ENCODE measurements at regions not wholly inside any gene's neighbourhood (a gene's known extent, or its start where the extent isn't known, plus 50 kb on each side); places are given as distances from the start of the nearest gene placed in this dataset.

DNA sequence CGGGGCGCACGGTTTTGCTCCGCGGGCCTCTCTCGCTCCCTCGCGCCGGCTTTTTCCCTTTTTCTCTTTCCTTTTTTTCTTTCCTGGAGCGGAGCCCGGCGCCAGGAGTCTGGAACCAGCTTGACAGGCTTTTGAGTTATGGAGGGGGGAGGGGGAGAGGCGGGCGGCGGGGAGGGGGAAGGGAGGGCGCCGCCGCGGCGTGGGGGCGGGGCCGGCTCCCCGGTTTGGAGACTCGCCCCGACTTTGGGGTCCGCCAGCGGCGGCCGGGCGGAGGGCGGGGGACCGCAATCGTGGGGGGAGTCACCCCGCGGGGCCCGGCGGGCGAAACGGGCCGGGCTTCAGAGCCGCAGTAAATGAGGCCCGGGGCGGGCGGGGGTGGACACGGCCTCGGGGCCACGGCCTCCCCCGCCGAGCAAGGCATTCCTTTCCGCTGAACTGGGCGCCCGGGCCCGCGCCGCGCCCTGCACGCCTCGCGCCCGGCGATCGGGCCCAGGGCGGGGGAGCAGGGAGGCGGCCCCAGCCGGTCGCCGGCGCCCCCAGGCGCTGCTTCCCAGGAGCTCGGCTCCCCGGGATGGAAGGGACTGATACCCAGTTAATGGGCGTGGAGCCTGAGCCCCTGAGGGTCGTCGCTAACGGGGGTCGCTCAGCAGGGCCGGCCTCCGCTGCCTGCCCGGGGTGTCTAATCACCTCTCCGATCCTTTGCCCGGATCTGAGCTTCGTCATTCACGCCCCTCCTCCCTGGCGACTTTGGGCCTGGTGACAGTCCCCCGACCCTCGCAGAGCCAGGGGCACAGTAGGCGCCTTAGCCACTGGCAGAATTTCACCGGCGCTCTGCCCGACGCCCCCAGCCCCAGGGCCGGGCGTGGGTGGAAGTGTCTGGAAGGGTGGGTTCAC is 138.1 kb downstream of the C9orf50 start:
- DNase-seq: peak; percentile 45
- H3K4me1 Mint-ChIP-seq: peaks cover 36% of the 10 kb centered on the region
- H3K27me3 Mint-ChIP-seq: peaks cover 95% of the 10 kb centered on the region
- no peaks in the 10 kb centered on the region for H3K36me3 Mint-ChIP-seq
- CTCF ChIA-PET: interaction anchor here (1.5 kb wide), 1 partner anchor 141 kb away, joined by 3 read pairs; no protein-coding TSS in a partner anchor
- peak overlapping the region; percentile 38 for H3K4me3 Mint-ChIP-seq
- no peaks in the 10 kb centered on the region for H3K9me3 Mint-ChIP-seq
- no peak overlapping the region for H3K27ac Mint-ChIP-seq

DNA sequence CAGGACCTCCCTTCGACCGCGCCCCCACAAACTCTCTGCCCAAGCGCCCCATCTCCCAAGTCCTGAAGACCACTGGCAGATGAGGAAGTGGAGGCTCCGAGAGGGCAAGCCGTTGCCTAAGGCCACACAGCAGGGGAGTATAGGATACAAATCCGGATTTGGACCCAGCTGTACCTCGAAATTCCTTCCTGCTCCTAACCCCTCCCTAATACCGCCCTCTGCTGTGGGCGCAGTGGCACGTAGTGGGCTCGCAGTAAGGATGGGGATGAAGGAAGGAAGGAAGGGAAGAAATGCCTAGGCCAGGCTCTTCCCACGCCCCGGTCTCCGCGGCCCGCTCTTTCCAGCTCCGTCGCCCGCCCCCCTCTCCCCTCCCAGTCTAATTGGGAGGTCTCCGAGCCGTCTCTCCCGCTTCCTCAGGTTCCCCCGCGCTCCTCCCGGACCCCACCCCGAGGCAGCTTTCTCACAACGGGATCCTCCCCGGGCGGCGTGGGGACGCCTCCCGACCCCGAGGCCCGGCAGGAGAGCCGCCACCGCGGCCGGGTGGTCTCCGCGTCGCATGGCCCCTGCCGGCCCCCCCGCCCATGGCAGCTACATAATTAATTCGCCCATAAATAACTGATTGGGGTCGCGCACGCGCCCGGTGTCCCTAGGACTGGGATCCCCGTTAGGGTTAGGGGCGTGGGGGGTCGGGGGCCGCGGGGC is 138.9 kb downstream of the C9orf50 start:
- DNase-seq: no peak
- Mint-ChIP-seq H3K4me1 (peaks cover 29% of the 10 kb centered on the region), H3K27me3 (peaks cover 95% of the 10 kb centered on the region), H3K4me3 (peak overlapping the region; percentile 5), H3K27ac (no peak overlapping the region), H3K9me3 (no peaks in the 10 kb centered on the region), H3K36me3 (no peaks in the 10 kb centered on the region)
- CTCF ChIA-PET: interaction anchor here (1.3 kb wide), 2 partner anchors 11 to 130 kb away, joined by 3 read pairs; no protein-coding TSS in a partner anchor

DNA sequence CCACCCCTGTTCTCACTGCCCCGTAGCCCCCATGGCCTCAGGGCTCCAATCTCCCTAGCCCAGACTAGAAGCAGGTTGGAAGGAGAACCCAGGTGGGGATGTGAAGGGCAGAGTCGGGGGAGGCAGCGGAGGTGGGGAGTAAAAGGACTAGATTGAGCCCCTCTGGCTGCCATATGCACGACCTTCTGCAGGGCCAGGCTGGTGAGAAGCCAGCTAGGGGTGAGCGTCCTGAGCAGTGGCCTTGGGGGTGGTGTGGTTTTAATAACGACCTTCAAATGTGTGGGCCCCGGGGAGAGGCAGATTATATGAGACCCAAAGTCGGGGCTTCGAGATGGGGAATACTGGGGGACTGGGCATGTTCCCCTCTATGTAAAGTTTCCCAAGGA is 139.5 kb downstream of the C9orf50 start:
- DNase-seq: no peak
- Mint-ChIP-seq H3K4me1 (peaks cover 26% of the 10 kb centered on the region), H3K27ac (no peak overlapping the region), H3K4me3 (peak overlapping the region; percentile 5), H3K27me3 (peaks cover 92% of the 10 kb centered on the region), H3K9me3 (no peaks in the 10 kb centered on the region), H3K36me3 (no peaks in the 10 kb centered on the region)
- CTCF ChIA-PET: interaction anchor here (1.3 kb wide), 2 partner anchors 11 to 131 kb away, joined by 3 read pairs; no protein-coding TSS in a partner anchor

DNA sequence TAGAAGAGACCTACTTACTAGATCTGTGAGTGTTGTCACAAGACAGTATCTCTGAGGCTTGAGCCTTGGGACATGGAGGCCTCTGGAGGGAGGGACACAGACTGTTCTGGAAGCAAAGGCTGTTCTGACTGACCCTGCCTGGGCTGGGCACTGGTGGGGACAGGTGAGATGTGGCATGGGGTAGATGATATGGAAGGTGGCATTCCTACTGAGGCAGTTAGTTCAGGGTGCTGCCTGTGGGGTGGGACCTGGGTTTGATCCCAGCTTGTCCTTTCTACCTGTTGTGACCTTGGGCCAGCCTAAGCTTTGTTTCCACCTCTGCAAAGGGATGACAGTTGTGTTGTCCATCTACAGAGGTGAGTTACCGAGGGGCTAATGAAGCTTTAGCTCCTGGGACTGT is 140.2 kb downstream of the C9orf50 start:
- H3K27ac Mint-ChIP-seq: no peak overlapping the region

DNA sequence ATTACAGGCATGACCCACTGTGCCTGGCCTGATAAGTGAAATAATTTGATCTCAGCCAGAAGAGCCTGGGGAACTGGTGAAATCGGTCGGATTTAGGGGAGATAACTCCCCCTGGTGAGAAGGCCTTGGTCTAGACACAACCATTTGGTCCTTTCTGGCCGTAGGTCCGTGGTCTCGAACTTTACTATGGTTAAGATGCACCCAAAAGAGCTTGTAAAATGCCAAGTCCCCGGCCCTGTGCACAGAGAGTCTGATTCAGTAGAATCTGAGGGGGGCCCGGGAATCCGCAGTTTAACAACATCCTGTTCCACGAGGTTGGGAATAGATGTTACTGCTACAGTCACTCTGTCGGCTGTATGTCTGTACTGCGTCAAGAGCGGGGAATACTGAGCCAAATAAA is 140.7 kb downstream of the C9orf50 start:
- no peaks in the 10 kb centered on the region for H3K36me3 Mint-ChIP-seq
- H3K9me3 Mint-ChIP-seq: no peaks in the 10 kb centered on the region
- peaks cover 16% of the 10 kb centered on the region for H3K4me1 Mint-ChIP-seq
- no peak for DNase-seq
- H3K27ac Mint-ChIP-seq: no peak overlapping the region
- H3K4me3 Mint-ChIP-seq: no peak overlapping the region
- H3K27me3 Mint-ChIP-seq: peaks cover 85% of the 10 kb centered on the region
- CTCF ChIA-PET: no interaction called here

More for the DNA sequence above, 140.2 kb downstream of the C9orf50 start:
- CTCF ChIA-PET: interaction anchor here (1.3 kb wide), 2 partner anchors 10 to 132 kb away, joined by 3 read pairs; no protein-coding TSS in a partner anchor
- Mint-ChIP-seq H3K9me3 (no peaks in the 10 kb centered on the region), H3K4me3 (no peak overlapping the region), H3K27me3 (peaks cover 86% of the 10 kb centered on the region), H3K36me3 (no peaks in the 10 kb centered on the region), H3K4me1 (peaks cover 21% of the 10 kb centered on the region)
- DNase-seq: no peak

DNA sequence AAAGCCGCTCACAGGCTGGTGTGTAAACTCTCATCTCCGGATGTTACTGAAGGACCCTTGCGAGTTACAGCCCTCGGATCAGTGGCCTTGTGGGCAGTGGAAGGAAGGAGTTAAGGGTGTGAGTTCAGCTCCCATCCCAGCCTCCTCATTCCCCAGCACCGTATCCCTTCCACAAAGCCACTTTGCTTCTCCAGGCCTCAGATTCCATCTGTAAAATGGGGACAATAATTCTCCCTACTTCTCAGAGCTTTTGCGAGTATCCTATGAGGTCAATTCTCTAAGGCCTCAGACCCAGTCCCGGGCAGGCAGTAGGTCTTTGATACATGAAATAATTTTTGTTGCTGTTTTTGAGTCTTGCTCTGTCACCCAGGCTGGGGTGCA is 141.3 kb downstream of the C9orf50 start:
- H3K36me3 Mint-ChIP-seq: no peaks in the 10 kb centered on the region
- no peak overlapping the region for H3K27ac Mint-ChIP-seq
- no peaks in the 10 kb centered on the region for H3K9me3 Mint-ChIP-seq
- H3K4me1 Mint-ChIP-seq: peaks cover 15% of the 10 kb centered on the region
- CTCF ChIA-PET: no interaction called here
- no peak overlapping the region for H3K4me3 Mint-ChIP-seq
- H3K27me3 Mint-ChIP-seq: peaks cover 85% of the 10 kb centered on the region
- DNase-seq: no peak

DNA sequence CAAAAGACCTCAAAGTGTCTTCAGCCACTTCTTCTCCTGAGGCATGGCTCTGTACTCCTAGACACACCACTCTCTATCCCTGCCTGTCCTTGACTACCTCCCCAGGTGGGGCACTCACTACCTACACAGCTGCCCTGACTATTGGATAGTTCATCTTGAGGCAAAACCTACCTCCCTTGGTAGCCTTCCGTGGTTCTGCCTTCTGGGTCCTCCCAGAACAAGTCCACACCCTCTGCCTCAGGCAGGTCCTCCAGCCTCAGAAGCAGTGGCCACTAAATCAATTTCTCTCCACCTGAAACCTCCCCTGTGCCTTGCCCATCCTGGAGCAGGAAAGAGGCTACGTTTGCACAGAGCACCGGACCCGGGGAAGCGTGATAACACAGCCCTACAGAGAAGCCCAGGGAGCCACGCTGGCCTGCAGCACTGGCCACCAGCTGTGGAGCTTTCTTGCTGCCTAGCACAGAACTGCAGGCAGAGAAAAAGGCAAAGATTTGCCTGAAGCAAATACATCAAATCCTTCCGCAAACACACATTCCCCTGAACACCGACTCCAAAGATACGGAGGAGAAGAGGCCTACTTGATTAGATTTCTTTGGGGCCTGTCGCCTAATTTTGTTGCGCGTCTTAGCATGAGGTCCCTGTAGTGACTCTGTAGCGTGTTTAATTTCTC is 141.8 kb downstream of the C9orf50 start:
- no peak for DNase-seq
- CTCF ChIA-PET: no interaction called here
- H3K9me3 Mint-ChIP-seq: no peaks in the 10 kb centered on the region
- H3K27me3 Mint-ChIP-seq: peaks cover 85% of the 10 kb centered on the region
- H3K4me1 Mint-ChIP-seq: peaks cover 11% of the 10 kb centered on the region
- H3K27ac Mint-ChIP-seq: no peak overlapping the region
- no peak overlapping the region for H3K4me3 Mint-ChIP-seq
- H3K36me3 Mint-ChIP-seq: no peaks in the 10 kb centered on the region

DNA sequence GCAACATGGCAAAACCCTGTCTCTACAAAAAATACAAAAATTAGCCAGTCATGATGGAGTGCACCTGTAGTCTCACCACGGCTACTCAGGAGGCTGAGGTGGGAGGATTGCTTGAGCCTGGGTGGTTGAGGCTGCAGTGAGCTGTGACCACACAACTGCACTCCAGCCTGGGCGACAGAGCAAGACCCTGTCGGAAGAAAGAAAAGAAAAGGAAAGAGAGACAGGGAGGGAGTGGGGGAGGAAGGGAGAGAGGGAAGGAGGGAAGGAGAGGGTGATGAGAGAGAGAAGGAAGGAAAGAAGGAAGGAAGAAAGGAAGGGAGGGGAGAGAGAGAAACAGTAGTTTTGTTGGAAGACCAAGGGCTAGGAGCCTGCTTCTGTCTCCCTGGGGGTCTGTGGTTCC is 142.4 kb downstream of the C9orf50 start:
- Mint-ChIP-seq H3K9me3 (peaks cover 2% of the 10 kb centered on the region), H3K36me3 (peaks cover 1% of the 10 kb centered on the region), H3K4me1 (peaks cover 7% of the 10 kb centered on the region), H3K27me3 (peaks cover 85% of the 10 kb centered on the region), H3K4me3 (no peak overlapping the region), H3K27ac (no peak overlapping the region)
- CTCF ChIA-PET: no interaction called here
- DNase-seq: no peak

DNA sequence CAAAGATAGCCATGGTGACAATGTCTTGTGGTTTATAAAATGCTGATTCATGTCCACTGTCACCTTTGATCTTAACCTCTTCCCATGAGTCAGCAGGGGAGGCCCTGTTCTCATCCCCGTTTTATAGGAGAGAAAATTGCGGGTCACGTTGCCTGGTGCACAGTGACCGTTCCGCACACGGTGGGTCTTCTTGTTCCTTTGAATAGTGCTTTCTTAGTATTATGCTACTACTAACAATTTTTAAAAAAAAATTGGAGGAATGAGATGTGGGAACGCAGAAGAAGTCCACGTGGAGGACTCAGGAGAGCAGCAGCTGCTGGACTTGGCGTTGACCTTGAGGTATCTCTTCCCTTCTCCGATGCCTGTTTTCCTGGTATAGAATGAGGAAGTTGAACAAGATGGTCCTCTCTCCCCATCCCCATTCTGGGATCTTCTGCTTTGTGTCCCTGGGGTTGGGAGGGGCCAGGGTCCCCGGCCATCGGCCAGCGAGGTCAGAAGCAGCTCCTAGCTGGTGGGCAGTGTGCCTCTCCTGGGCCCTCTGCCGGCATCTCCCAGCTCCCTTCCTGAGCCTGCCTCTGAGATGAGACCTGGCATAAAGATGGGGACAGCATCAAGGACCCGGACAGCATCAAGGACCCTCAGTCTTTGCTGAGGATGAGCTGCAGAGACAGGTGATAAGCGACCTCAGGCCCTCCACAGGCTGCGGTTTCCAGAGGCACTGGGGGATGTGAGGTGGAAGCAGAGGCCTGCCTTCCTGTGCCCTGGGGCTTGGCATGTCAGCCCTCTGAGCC is 143.9 kb downstream of the C9orf50 start:
- Mint-ChIP-seq H3K27me3 (peaks cover 84% of the 10 kb centered on the region), H3K36me3 (peaks cover 1% of the 10 kb centered on the region), H3K27ac (no peak overlapping the region), H3K4me3 (no peak overlapping the region), H3K4me1 (peaks cover 4% of the 10 kb centered on the region), H3K9me3 (peaks cover 2% of the 10 kb centered on the region)
- no peak for DNase-seq
- CTCF ChIA-PET: no interaction called here

DNA sequence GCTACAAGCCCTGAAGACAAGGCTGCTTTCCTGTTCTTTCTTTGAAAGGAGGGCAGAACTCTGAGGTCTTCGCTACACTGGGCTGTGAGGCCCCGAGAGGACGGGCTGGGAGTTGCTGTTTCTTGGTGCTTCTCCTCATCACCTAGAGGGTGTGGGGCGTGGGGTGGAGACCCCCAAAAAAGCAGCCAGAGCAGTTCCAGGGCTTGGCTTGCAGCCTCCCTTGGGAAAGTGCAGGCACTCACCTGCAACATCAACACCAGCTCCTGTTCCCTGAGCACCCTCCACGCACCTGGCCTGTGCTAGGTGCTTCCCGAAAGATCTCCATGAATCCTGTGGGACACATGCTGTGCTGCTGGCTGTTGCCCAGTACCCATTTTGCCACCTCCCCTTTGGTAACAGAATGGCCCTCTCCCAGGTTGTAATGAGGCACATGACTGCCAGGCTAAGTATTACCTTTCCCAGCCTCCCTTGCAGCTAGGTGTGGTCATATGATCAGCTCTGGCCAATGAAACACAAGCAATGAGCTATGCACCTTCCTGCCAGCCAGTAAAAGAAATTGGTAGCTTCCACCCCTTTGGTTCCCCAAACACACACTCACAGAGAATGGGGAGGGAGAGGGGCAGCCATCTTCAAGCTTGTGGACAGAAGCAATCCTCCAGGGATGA is 146.0 kb downstream of the C9orf50 start:
- Mint-ChIP-seq H3K4me1 (no peaks in the 10 kb centered on the region), H3K9me3 (peaks cover 2% of the 10 kb centered on the region), H3K4me3 (no peak overlapping the region), H3K36me3 (peaks cover 1% of the 10 kb centered on the region), H3K27me3 (peaks cover 75% of the 10 kb centered on the region), H3K27ac (no peak overlapping the region)
- no peak for DNase-seq
- CTCF ChIA-PET: no interaction called here

DNA sequence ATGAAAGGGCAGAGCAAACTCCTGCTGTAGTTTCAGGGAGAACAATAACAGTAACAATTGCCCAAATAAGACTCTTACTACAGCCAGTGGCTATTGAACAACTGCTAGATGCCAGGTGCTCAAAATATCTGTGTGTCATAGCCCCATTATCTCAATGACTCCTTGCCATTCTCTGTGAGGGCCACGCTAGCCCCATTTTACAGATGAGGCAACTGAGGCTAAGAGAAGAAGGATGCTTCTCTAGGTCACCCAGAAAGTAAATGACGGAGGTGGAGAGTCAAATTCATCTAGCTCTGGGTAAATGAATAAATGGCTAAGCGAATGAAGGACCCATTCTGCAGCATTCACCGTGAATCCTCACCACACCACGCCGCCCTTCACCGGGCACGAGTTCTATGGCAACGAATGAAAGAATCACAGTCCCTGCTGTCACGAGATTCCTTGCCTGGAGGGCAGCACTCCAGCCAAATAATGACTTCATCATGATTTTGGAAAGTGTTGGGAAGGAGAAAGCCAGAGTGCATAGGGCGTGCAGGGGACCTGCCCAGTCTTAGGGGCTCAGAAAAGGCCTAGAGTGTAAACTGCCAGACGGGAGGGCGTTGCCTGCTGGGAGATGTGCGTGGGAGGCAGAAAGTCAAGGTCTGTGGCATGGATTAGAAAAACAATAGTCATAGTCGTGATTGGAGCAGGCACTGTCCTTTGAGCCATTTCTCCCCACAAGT is 147.2 kb downstream of the C9orf50 start:
- H3K4me3 Mint-ChIP-seq: no peak overlapping the region
- CTCF ChIA-PET: no interaction called here
- no peak for DNase-seq
- peaks cover 2% of the 10 kb centered on the region for H3K9me3 Mint-ChIP-seq
- peaks cover 74% of the 10 kb centered on the region for H3K27me3 Mint-ChIP-seq
- no peak overlapping the region for H3K27ac Mint-ChIP-seq
- no peaks in the 10 kb centered on the region for H3K4me1 Mint-ChIP-seq
- H3K36me3 Mint-ChIP-seq: peaks cover 1% of the 10 kb centered on the region

DNA sequence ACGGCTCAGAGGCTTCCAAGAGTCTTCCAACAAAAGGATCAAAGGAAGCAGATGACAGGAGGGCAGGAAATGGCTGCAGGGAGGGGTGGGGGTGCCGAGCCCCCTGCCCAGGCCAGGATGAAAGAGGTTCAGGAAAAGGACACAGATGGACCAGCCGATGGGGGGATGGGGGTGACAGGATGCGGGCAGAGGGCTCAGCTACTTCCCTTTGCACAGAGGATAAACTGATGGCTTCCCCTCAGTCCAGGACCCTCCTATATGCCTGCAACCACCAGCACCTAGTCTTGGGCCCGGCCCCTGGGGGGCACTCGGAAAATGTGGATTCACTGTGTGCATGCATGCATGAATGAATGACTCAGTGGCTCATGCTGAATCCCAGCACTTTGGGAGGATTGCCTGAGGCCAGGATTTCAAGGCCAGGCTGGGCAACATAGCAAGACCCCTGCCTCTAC is 148.2 kb downstream of the C9orf50 start:
- Mint-ChIP-seq H3K27ac (no peak overlapping the region), H3K4me1 (no peaks in the 10 kb centered on the region), H3K4me3 (no peak overlapping the region), H3K36me3 (peaks cover 1% of the 10 kb centered on the region), H3K9me3 (peaks cover 2% of the 10 kb centered on the region), H3K27me3 (peaks cover 70% of the 10 kb centered on the region)
- CTCF ChIA-PET: no interaction called here
- no peak for DNase-seq

Data from activated naive CD4-positive, alpha-beta T cell treated with anti-CD3 and anti-CD28 coated beads, Interleukin-2, amount 10 ng/mL, durations not matched to agents 7 days and 5 days (primary cell).